GM13977 (cell line): ENCODE measurements at regions not wholly inside any gene's neighbourhood (a gene's known extent, or its start where the extent isn't known, plus 50 kb on each side); places are given as distances from the start of the nearest gene placed in this dataset.

Source experiments
- DNase-seq: peaks from one replicate; pipeline ENCODE4 v3.0.0; 2012; ENCODE audit warnings: low spot score
- CTCF ChIP-seq: IDR thresholded peaks from 2 replicates; pipeline ENCODE4 v1.5.1; 2012; ENCODE audit warnings: mild to moderate bottlenecking, control low read depth; ENCODE audit not compliant: insufficient read depth; ENCODE audit errors: extremely low read depth, missing control alignments
- in situ Hi-C: fragments of 300-500 bp; cut with MboI; formaldehyde crosslinking; loops from one replicate; pipeline ENCODE4 v1.12.0; 2022; ENCODE audit warnings: low sequenced_read_pairs, low pct_unique_long_range_greater_than_20kb, mixed read lengths, inconsistent platforms; ENCODE audit not compliant: unreplicated experiment

GRCh38 chr14:80080601-80081000, 130.7 kb downstream of the DIO2 start:
- in situ Hi-C loops, result no loop called here
- DNase-seq, result no peak
- TF ChIP-seq CTCF, result no peak

- no peak for TF ChIP-seq CTCF
- DNase-seq, result no peak
- in situ Hi-C loops, result no loop called here
Measured at GRCh38 chr14:80078501-80078900, 132.8 kb downstream of the DIO2 start.

- TF ChIP-seq CTCF, result no peak
- DNase-seq, result no peak
- in situ Hi-C loops, result no loop called here
Measured at GRCh38 chr14:80077262-80077661, 134.0 kb downstream of the DIO2 start.

- no peak for DNase-seq
- in situ Hi-C loops, result no loop called here
- TF ChIP-seq CTCF, result no peak
Measured at GRCh38 chr14:80074900-80075574, 136.3 kb downstream of the DIO2 start.

GRCh38 chr14:80059041-80059440, 152.3 kb downstream of the DIO2 start:
- in situ Hi-C loops, result no loop called here
- TF ChIP-seq CTCF, result no peak
- DNase-seq, result no peak

DNA sequence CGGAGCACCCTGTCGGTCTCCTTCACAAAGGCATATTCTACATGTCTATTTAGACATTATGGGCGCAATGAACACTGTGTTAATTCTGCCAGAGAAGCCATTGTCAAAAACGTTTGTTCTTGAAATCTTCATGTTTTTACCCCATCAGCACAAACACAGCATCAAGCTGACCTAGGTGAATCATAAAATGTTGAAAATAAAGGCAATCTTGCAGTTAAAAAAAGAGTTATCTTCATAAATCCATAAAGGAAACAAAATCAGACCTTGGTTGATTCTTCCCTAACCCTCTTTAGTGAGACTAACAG, 154.9 kb downstream of the DIO2 start:
- no peak for TF ChIP-seq CTCF
- in situ Hi-C loops, result no loop called here
- DNase-seq, result no peak
